ENCODE measurements at regions not wholly inside any gene's neighbourhood (a gene's known extent, or its start where the extent isn't known, plus 50 kb on each side); places are given as distances from the start of the nearest gene placed in this dataset.

GRCh38 chr3:159859424-159859823 is 129.2 kb upstream of the IL12A start:
- Histone ChIP-seq H3K27me3 (ENCODE audit: low read depth) (no peaks in the 10 kb centered on the region), H3K36me3 (no peaks in the 10 kb centered on the region), H3K9me3 (no peaks in the 10 kb centered on the region), H3K4me1 (peaks cover 59% of the 10 kb centered on the region), H3K27ac (no peak overlapping the region), H3K4me3 (no peak overlapping the region)
- intact Hi-C loops (cut with DNase I) = no loop called here
- TF ChIP-seq, protein P1, sequence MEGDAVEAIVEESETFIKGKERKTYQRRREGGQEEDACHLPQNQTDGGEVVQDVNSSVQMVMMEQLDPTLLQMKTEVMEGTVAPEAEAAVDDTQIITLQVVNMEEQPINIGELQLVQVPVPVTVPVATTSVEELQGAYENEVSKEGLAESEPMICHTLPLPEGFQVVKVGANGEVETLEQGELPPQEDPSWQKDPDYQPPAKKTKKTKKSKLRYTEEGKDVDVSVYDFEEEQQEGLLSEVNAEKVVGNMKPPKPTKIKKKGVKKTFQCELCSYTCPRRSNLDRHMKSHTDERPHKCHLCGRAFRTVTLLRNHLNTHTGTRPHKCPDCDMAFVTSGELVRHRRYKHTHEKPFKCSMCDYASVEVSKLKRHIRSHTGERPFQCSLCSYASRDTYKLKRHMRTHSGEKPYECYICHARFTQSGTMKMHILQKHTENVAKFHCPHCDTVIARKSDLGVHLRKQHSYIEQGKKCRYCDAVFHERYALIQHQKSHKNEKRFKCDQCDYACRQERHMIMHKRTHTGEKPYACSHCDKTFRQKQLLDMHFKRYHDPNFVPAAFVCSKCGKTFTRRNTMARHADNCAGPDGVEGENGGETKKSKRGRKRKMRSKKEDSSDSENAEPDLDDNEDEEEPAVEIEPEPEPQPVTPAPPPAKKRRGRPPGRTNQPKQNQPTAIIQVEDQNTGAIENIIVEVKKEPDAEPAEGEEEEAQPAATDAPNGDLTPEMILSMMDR (IDR thresholded peaks at IDR 0.05) = no peak
- DNase-seq (no peak), ATAC-seq (no peak)

DNA sequence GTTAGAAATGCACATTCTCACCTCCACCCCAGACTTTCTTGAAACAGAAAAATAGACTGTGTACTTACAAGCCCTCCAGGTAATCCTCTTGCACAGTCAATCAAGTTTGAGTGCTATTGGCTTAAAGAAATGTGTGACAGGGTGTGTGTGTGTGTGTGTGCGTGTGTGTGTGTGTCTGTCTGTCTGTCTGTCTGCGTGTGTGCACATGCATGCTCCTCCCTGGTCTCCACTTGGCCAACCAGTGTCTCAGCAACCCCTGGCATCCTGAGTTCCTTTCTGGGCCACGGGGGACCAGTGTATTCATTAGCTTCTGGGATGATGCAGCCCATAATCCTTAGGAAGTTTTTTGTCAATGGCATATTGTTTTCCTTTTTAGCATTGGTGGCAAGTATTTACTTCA is 128.8 kb upstream of the IL12A start:
- peaks cover 55% of the 10 kb centered on the region for H3K4me1 ChIP-seq
- DNase-seq (no peak), ATAC-seq (no peak)
- H3K36me3 ChIP-seq = no peaks in the 10 kb centered on the region
- H3K27me3 ChIP-seq (ENCODE audit: low read depth) = no peaks in the 10 kb centered on the region
- no peaks in the 10 kb centered on the region for H3K9me3 ChIP-seq
- H3K4me3 ChIP-seq = no peak overlapping the region
- TF ChIP-seq, protein P1 (IDR thresholded peaks at IDR 0.05) = no peak
- no peak overlapping the region for H3K27ac ChIP-seq
- intact Hi-C loops (cut with DNase I) = no loop called here

- DNase-seq (no peak), ATAC-seq (no peak)
- Histone ChIP-seq H3K4me1 (peaks cover 55% of the 10 kb centered on the region), H3K36me3 (no peaks in the 10 kb centered on the region), H3K27ac (peak overlapping the region; percentile 7), H3K27me3 (ENCODE audit: low read depth) (no peaks in the 10 kb centered on the region), H3K4me3 (no peak overlapping the region), H3K9me3 (no peaks in the 10 kb centered on the region)
- TF ChIP-seq, protein P1 (IDR thresholded peaks at IDR 0.05) = no peak
- intact Hi-C loops (cut with DNase I) = no loop called here
Observed at GRCh38 chr3:159860269-159861116, 128.1 kb upstream of the IL12A start.

DNA sequence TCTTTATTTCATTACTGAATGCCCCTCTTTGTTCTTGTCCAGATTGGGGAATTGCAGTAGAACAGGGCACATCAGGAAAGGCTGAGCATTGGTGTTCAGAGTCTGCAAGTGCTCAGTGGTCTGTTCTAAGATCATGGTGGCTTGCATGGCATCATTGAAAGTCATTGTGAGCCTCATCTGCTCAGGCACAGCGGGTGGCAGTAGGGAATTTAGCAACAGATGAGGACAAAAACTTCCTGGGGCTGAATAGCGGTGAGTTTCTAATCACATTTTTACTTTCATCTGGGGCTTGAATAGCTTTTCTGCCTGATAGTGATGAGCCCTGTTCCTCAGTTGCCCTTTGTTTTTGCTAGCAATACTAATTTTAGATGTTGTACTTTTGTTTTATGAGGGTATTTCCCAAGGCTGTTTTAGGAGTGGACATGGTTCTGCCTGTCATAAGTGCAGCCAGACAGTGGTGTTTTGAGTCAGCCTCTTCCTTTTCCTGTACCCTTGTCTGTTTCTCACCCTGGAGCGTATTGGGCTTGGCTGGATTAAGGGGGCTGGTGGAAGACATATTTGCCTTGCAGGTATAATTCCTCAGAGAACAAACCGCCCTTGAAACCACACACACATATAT is 127.2 kb upstream of the IL12A start:
- DNase-seq (no peak), ATAC-seq (no peak)
- no peaks in the 10 kb centered on the region for H3K9me3 ChIP-seq
- intact Hi-C loops (cut with DNase I) = no loop called here
- H3K27ac ChIP-seq = peak overlapping the region; percentile 7
- H3K36me3 ChIP-seq = no peaks in the 10 kb centered on the region
- TF ChIP-seq, protein P1 (IDR thresholded peaks at IDR 0.05) = no peak
- no peaks in the 10 kb centered on the region for H3K27me3 ChIP-seq (ENCODE audit: low read depth)
- H3K4me3 ChIP-seq = no peak overlapping the region
- peaks cover 54% of the 10 kb centered on the region for H3K4me1 ChIP-seq

- no peaks in the 10 kb centered on the region for H3K9me3 ChIP-seq
- H3K27ac ChIP-seq = no peak overlapping the region
- no peak overlapping the region for H3K4me3 ChIP-seq
- H3K4me1 ChIP-seq = peaks cover 32% of the 10 kb centered on the region
- ATAC-seq (no peak), DNase-seq (no peak)
- peaks cover 4% of the 10 kb centered on the region for H3K36me3 ChIP-seq
- TF ChIP-seq, protein P1 (IDR thresholded peaks at IDR 0.05) = no peak
- intact Hi-C loops (cut with DNase I) = no loop called here
- H3K27me3 ChIP-seq (ENCODE audit: low read depth) = no peaks in the 10 kb centered on the region
Observed at GRCh38 chr3:159865041-159865579, 123.5 kb upstream of the IL12A start.
